Endothelial cell of umbilical vein (primary cell): ENCODE measurements at regions not wholly inside any gene's neighbourhood (a gene's known extent, or its start where the extent isn't known, plus 50 kb on each side); places are given as distances from the start of the nearest gene placed in this dataset.
A peak's percentile ranks its signal among the peaks of the same experiment; 100 is the strongest.

Experiments used
- BruUV-seq: library from RNA; stranded (reverse); fragments of 400-500 nt; replicated peaks from 2 replicates; lab custom pipeline; 2021; lab: Mats Ljungman, UMichigan
- CTCF ChIA-PET: fragments of 300-600, 350-600 bp; sonication (Branson Sonifier 250); formaldehyde crosslinking; loops from one replicate; lab custom pipeline; 2021; ENCODE audit warnings: antibody characterized with exemption, inconsistent platforms; lab: Charles Lee
- POLR2A ChIA-PET: fragments of 300-600, 350-600 bp; sonication (Branson Sonifier 250); formaldehyde crosslinking; loops from one replicate; lab custom pipeline; 2021; ENCODE audit warnings: antibody characterized with exemption, inconsistent platforms; lab: Charles Lee
- DNase-seq: peaks from one replicate; pipeline ENCODE4 v3.0.0-alpha.2; 2011; ENCODE audit warnings: low read depth, low spot score
- FAIRE-seq: peaks from 2 replicates; lab custom pipeline; 2011; peaks lifted over from hg19 to GRCh38; lab: Jason Lieb, UNC
- H2AFZ ChIP-seq: 2 replicates; pipeline ENCODE4 v1.6.0; 2012; ENCODE audit warnings: low read depth, low read length, control low read depth, inconsistent platforms
- H3K27ac ChIP-seq: 2 replicates; pipeline ENCODE4 v1.5.1; 2011; ENCODE audit warnings: low read depth, mild to moderate bottlenecking, control low read depth, low read length, moderate library complexity; ENCODE audit not compliant: insufficient read depth
- H3K27me3 ChIP-seq, 2 experiments: 2 replicates each; pipeline versions ENCODE4 v1.6.0 to v1.6.1; 2011; ENCODE audit warnings: low read length in 2 of 2, mixed read lengths in 1 of 2; ENCODE audit not compliant: control insufficient read depth in 2 of 2, insufficient read depth in 2 of 2
- H3K36me3 ChIP-seq, 2 experiments: 2 replicates in 1 of 2; 3 replicates in 1 of 2; pipeline ENCODE4 v1.5.1; 2011; ENCODE audit warnings: low read length in 2 of 2, mild to moderate bottlenecking in 1 of 2, moderate library complexity in 1 of 2; ENCODE audit not compliant: control insufficient read depth in 2 of 2, insufficient read depth in 2 of 2; ENCODE audit errors: extremely low read depth in 1 of 2
- H3K4me1 ChIP-seq: 3 replicates; pipeline ENCODE4 v1.5.1; 2011; ENCODE audit warnings: mild to moderate bottlenecking, low read length; ENCODE audit not compliant: control insufficient read depth, insufficient read depth; ENCODE audit errors: extremely low read depth
- H3K4me2 ChIP-seq: 2 replicates; pipeline ENCODE4 v1.6.1; 2011; ENCODE audit warnings: low read length, control low read depth, mixed read lengths; ENCODE audit not compliant: insufficient read depth
- H3K4me3 ChIP-seq, 3 experiments: fragments of 200-600 bp in 1 of 3; sonication (generic), shearing (Covaris generic) in 1 of 3; replicated peaks in 1 of 3; 2 replicates each; pipeline ENCODE4 v1.5.1; 2011 to 2016; ENCODE audit warnings: control low read depth in 3 of 3, low read length in 3 of 3, mild to moderate bottlenecking in 2 of 3, inconsistent platforms in 1 of 3, low read depth in 1 of 3, moderate library complexity in 1 of 3; ENCODE audit not compliant: insufficient read depth in 1 of 3
- H3K79me2 ChIP-seq: 2 replicates; pipeline ENCODE4 v1.6.0; 2012; ENCODE audit warnings: low read length, inconsistent platforms; ENCODE audit not compliant: control insufficient read depth, insufficient read depth
- H3K9ac ChIP-seq: replicated peaks from 2 replicates; pipeline ENCODE3; 2011; ENCODE audit warnings: low read length, control low read depth; ENCODE audit not compliant: insufficient read depth; ENCODE audit errors: extremely low read depth
- H3K9me1 ChIP-seq: replicated peaks from 3 replicates; pipeline ENCODE4 v1.6.0; 2011; ENCODE audit warnings: mild to moderate bottlenecking, low read length; ENCODE audit not compliant: control insufficient read depth, insufficient read depth; ENCODE audit errors: extremely low read depth
- H3K9me3 ChIP-seq: replicated peaks from 2 replicates; pipeline ENCODE4 v1.5.1; 2012; ENCODE audit warnings: low read length, inconsistent platforms; ENCODE audit not compliant: control insufficient read depth, insufficient read depth
- H4K20me1 ChIP-seq: replicated peaks from 2 replicates; pipeline ENCODE3; 2011; ENCODE audit warnings: mild to moderate bottlenecking, low read length; ENCODE audit not compliant: control insufficient read depth, insufficient read depth; ENCODE audit errors: extremely low read depth
- EZH2 ChIP-seq: IDR thresholded peaks from 2 replicates; pipeline ENCODE4 v1.6.1; 2012; ENCODE audit warnings: borderline replicate concordance, low read depth, mild to moderate bottlenecking, moderate library complexity, low read length, inconsistent platforms; ENCODE audit not compliant: severe bottlenecking
- FOS ChIP-seq: IDR thresholded peaks from 2 replicates; pipeline ENCODE4 v1.6.1; 2011; ENCODE audit warnings: mild to moderate bottlenecking, low read length, moderate library complexity, borderline replicate concordance; ENCODE audit not compliant: insufficient read depth
- MYC ChIP-seq: IDR thresholded peaks from one replicate; pipeline ENCODE4 v1.6.1; 2011; ENCODE audit warnings: mild to moderate bottlenecking, low read depth, low read length
- POLR2A ChIP-seq: IDR thresholded peaks from 2 replicates; pipeline ENCODE4 v1.6.1; 2012; ENCODE audit warnings: low read depth, mild to moderate bottlenecking, control low read depth, low read length
- dilution Hi-C: fragments of 300-500 bp; cut with MboI; formaldehyde crosslinking; loops from one replicate; pipeline ENCODE4 v1.15.0; 2019; ENCODE audit warnings: low sequenced_read_pairs; ENCODE audit not compliant: extremely low pct_ligation_motif_present
- intact Hi-C: fragments of 100-400 bp; cut with micrococcal nuclease; formaldehyde crosslinking; loops from one replicate; pipeline ENCODE4 v1.10.0; 2022

- Histone ChIP-seq H3K4me1 (peaks cover 24% of the 10 kb centered on the region), H3K9me1 (no peaks in the 10 kb centered on the region), H3K27ac (no peak overlapping the region), H3K36me3 (no peaks in the 10 kb centered on the region), H3K27me3 (no peaks in the 10 kb centered on the region), H3K4me3 (no peak overlapping the region), H3K9me3 (no peaks in the 10 kb centered on the region), H3K9ac (no peak overlapping the region), H2AFZ (no peak overlapping the region), H3K4me2 (no peak overlapping the region), H3K79me2 (no peaks in the 10 kb centered on the region), H4K20me1 (no peaks in the 10 kb centered on the region)
- FAIRE-seq (no peak), DNase-seq (peak; percentile 24)
- POLR2A ChIA-PET, result no interaction called here
- TF ChIP-seq FOS (peak; percentile 42), POLR2A (no peak)
- CTCF ChIA-PET, result interaction anchor here (1.4 kb wide), 1 partner anchor 21 kb away, joined by 4 read pairs; no protein-coding TSS in a partner anchor
- no TSS peak for BruUV-seq
- dilution Hi-C loops, result no loop called here
- intact Hi-C loops, result loop anchor here (2.0 kb wide), 1 partner anchor 16 kb away; no protein-coding TSS in a partner anchor
Observed at GRCh38 chr3:115384381-115384780, 237.3 kb upstream of the ZBTB20 start.

- no peak for DNase-seq
- Histone ChIP-seq H4K20me1 (no peaks in the 10 kb centered on the region), H3K4me1 (peaks cover 23% of the 10 kb centered on the region), H3K27me3 (peaks cover 0 to 2% of the 10 kb centered on the region in 2 experiments), H3K79me2 (no peaks in the 10 kb centered on the region), H3K4me3 (no peak overlapping the region), H2AFZ (no peak overlapping the region), H3K4me2 (no peak overlapping the region), H3K36me3 (no peaks in the 10 kb centered on the region), H3K9me3 (no peaks in the 10 kb centered on the region), H3K9me1 (no peaks in the 10 kb centered on the region), H3K27ac (no peak overlapping the region), H3K9ac (no peak overlapping the region)
- dilution Hi-C loops, result no loop called here
- ChIA-PET CTCF (no interaction called here), POLR2A (no interaction called here)
- no TSS peak for BruUV-seq
- TF ChIP-seq EZH2, result no peak
- no peak for TF ChIP-seq MYC
- no peak for TF ChIP-seq POLR2A
- intact Hi-C loops, result loop anchor here (2.0 kb wide), 1 partner anchor 15 kb away; no protein-coding TSS in a partner anchor
- FAIRE-seq, result no peak
Observed at GRCh38 chr3:115385774-115386730, 237.3 kb upstream of the GAP43 start.
